ENCODE measurements at regions not wholly inside any gene's neighbourhood (a gene's known extent, or its start where the extent isn't known, plus 50 kb on each side); places are given as distances from the start of the nearest gene placed in this dataset.

DNA sequence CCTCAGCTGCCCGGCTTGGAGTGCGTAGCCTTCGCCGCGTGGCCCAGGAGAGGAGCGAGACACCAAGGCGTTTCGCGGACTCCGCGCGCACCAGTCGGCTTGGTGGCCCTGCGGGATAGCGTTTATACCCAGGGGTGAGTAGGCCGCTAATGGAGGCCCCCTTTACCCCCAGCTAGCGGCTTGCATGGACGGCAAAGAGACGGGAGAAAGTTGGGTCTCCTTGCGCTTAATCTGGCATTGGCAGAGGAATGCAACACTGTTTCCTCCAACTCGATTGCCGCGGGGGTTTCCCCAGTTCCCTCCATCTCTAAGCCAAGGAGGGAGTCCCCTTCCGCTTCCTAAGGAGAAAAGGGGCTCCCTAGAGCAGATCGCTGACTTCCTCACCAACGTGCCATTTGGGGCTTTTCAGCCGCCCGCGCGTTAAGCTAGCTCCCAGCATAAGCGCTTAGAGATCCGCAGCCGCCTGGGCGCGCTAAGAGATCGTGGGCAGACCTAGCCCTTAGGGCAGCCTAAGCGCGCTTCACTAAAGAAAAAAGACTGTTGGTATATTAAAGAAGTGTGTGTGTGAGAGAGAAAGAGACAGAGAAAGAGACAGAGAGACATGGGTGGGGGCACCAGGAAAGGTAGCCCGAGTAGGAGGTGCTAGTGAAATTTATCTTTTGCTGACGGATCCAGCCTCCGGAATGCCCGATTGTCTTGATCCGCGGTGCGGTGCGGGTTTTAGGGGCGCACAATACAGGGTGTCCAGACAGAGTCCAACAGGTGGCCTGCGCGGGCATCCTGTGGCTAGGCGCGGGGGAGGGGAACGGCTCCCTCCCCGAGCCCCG lies 597.9 kb upstream of the SGCD start:
- DNase-seq (ENCODE audit: low spot score): no peak
- H3K4me3 ChIP-seq: peak overlapping the region; percentile 66
- no peak overlapping the region for H3K27ac ChIP-seq
- TF ChIP-seq, protein P1, sequence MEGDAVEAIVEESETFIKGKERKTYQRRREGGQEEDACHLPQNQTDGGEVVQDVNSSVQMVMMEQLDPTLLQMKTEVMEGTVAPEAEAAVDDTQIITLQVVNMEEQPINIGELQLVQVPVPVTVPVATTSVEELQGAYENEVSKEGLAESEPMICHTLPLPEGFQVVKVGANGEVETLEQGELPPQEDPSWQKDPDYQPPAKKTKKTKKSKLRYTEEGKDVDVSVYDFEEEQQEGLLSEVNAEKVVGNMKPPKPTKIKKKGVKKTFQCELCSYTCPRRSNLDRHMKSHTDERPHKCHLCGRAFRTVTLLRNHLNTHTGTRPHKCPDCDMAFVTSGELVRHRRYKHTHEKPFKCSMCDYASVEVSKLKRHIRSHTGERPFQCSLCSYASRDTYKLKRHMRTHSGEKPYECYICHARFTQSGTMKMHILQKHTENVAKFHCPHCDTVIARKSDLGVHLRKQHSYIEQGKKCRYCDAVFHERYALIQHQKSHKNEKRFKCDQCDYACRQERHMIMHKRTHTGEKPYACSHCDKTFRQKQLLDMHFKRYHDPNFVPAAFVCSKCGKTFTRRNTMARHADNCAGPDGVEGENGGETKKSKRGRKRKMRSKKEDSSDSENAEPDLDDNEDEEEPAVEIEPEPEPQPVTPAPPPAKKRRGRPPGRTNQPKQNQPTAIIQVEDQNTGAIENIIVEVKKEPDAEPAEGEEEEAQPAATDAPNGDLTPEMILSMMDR (IDR thresholded peaks at IDR 0.05): no peak

DNA sequence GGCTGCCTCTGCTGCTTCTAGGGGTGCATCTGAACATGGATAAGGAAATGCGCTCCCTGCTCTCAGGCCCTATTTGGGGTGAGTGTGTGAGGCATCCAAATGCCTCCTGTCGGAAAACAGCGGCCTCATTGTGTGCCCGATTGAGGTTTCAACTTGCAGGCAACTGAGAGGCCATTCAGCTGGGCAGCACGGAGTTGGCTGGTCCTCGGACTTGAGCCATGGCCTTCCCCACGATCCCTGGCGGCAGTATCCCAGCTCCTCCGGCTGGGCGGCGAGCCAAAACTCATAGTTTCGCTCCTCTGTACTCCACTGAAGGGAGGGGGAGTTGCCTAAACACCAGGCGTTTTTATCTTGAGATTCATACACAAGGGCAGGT lies 597.3 kb upstream of the SGCD start:
- no peak overlapping the region for H3K27ac ChIP-seq
- H3K4me3 ChIP-seq: peak overlapping the region; percentile 66
- no peak for DNase-seq (ENCODE audit: low spot score)
- TF ChIP-seq, protein P1 (IDR thresholded peaks at IDR 0.05): no peak

DNA sequence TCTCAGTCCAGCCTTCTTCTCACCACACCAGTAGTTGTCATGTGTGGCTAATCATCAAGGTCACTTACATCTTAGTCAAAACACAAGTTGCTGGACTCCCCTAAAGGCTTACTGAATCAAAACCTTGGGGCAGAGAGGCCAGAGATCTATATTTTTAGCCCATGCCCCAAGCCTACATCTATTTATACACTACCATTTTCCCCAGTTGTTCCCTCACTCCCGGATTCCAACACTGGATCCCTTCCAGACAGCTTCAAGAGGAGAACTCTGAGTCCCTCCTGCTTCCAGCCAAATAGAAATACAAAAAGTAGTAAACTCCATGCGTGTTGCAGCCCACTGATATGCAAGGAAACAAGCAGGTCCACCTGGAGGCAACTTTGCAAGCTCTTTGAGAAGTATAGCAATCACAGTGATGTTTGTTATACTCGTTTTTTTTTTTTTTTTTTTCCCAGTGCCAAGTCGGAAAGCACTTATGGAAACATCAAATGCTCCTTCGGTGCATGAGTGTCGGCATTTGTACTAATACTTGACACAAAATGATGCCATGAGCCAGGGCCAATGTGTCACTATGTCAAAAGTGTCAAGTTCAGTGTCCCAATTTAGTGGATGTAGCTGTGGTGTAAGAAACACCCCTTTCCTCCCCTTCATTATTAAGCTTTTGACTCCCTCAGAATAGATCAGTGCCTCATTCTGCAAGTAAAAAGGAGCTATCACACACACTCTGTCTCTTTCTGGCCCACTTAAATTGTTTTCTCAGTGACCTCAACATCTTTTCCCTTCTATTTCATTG lies 594.2 kb upstream of the SGCD start:
- H3K27ac ChIP-seq: no peak overlapping the region
- no peak for DNase-seq (ENCODE audit: low spot score)
- H3K4me3 ChIP-seq: no peak overlapping the region
- TF ChIP-seq, protein P1 (IDR thresholded peaks at IDR 0.05): no peak

DNA sequence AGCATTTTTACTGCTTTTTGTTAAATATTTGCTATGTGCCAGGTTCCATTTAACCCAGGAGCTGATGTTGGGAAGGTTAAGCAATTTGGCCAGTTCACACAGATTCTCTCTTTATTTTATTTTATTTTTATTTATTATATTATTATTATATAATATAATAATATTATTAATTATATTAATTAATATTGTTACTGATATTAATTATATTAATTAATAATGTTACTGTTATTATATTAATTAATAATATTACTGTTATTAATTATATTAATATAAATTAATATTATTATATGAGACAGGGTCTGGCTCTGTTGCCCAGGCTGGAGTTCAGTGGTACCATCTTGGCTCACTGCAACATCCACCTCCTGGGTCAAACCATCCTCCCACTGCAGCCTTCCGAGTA lies 593.0 kb upstream of the SGCD start:
- TF ChIP-seq, protein P1 (IDR thresholded peaks at IDR 0.05): no peak

DNA sequence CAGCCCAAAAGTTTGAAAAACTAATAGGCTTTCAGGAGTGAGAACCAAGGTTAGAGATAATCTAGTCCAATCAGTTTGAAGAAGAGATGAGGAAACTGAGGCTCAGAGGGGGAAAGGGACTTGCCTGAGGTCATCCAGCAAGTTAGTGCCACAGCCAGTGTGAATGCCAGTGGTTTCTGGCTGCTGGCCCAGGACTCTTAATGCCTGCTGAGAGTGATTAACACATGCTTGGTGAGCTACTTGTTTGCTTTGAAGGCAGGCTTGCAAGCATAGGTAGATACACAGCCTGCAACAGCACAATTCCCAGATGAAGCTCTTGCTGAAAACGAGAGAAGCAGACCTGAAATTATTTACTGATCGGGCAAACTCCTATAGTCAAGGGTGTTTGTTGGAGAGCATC lies 591.6 kb upstream of the SGCD start:
- Histone ChIP-seq H3K4me3 (no peak overlapping the region), H3K27ac (no peak overlapping the region)
- TF ChIP-seq, protein P1 (IDR thresholded peaks at IDR 0.05): no peak
- DNase-seq (ENCODE audit: low spot score): no peak

More for the DNA sequence above, 593.0 kb upstream of the SGCD start:
- no peak for DNase-seq (ENCODE audit: low spot score)
- Histone ChIP-seq H3K27ac (no peak overlapping the region), H3K4me3 (no peak overlapping the region)

DNA sequence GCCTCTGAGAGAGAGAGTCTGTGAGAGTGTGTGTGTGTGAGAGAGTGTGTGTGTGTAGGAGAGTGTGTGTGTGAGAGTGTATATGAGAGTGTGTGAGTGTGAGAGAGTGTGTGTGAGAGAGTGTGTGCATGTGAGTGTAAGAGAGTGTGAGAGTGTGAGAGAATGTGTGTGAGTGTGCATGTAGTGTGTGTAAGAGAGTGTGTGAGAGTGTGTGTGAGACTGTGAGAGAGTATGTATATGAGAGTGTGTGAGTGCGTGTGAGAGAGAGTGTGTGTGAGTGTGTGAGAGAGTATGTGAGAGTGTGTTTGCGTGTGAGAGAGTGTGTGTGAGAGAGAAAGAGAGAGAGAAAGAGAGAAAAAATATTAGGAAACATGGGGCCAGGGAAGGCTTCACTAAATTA lies 588.3 kb upstream of the SGCD start:
- no peak overlapping the region for H3K4me3 ChIP-seq
- no peak for DNase-seq (ENCODE audit: low spot score)
- TF ChIP-seq, protein P1 (IDR thresholded peaks at IDR 0.05): no peak
- no peak overlapping the region for H3K27ac ChIP-seq
